ENCODE measurements at regions not wholly inside any gene's neighbourhood (a gene's known extent, or its start where the extent isn't known, plus 50 kb on each side); places are given as distances from the start of the nearest gene placed in this dataset.

GRCh38 chr6:48212501-48212900 lies 101.5 kb upstream of the PTCHD4 start:
- TF ChIP-seq POLR2A (IDR thresholded peaks at IDR 0.05) (no peak), EP300 (IDR thresholded peaks at IDR 0.05) (no peak)
- TF ChIP-seq, protein P1, sequence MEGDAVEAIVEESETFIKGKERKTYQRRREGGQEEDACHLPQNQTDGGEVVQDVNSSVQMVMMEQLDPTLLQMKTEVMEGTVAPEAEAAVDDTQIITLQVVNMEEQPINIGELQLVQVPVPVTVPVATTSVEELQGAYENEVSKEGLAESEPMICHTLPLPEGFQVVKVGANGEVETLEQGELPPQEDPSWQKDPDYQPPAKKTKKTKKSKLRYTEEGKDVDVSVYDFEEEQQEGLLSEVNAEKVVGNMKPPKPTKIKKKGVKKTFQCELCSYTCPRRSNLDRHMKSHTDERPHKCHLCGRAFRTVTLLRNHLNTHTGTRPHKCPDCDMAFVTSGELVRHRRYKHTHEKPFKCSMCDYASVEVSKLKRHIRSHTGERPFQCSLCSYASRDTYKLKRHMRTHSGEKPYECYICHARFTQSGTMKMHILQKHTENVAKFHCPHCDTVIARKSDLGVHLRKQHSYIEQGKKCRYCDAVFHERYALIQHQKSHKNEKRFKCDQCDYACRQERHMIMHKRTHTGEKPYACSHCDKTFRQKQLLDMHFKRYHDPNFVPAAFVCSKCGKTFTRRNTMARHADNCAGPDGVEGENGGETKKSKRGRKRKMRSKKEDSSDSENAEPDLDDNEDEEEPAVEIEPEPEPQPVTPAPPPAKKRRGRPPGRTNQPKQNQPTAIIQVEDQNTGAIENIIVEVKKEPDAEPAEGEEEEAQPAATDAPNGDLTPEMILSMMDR (IDR thresholded peaks at IDR 0.05): no peak
